Middle frontal gyrus (tissue), 1 donor: ENCODE measurements at regions not wholly inside any gene's neighbourhood (a gene's known extent, or its start where the extent isn't known, plus 50 kb on each side); places are given as distances from the start of the nearest gene placed in this dataset.

Experiments used
- DNase-seq: peaks from one replicate; pipeline ENCODE4 v3.0.0-alpha.2; 2015; ENCODE audit warnings: low spot score; ENCODE audit errors: extremely low spot score

DNA sequence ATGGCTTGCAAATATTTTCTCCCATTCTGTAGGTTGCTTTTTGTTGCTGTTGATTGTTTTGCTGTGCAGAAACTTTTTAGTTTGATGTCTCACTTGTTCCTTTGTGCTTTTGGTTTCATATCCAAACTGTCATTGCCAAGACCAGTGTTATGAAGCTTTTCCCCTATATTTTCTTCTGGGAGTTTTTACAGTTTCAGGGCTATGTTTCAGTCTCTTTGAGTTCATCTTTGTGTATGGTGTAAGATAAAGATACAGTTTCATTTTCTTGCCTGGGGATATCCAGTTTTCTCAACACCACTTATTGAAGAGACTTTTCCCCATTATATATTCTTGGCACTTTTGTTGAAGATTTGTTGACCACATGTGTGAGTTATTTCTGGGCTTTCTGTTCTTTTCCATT is 139.9 kb downstream of the MRPL57 start:
- DNase-seq: no peak

DNA sequence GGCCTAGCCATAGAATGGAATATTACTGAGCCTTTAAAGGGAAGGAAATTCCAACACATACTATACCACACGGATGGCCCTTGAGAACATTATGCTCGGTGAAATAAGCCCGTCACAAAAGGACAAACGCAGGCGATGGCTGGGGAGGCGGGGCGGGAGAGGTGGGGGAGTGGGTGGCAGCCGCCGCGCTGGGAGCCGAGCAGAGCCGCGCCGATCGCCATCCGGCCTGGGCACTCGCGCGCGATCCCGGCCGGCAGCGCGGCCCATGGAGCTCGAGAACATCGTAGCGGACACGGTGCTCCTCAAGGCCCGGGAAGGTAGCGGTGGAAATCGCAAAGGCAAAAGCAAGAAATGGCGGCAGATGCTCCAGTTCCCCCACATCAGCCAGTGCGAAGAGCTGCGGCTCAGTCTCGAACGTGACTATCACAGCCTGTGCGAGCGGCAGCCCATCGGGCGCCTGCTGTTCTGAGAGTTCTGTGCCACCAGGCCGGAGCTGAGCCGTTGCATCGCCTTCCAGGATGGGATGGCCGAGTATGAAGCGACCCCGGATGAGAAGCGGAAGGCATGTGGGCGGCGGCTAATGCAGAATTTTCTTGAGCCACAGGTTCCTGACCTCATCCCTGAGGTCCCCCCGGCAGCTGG is 140.1 kb downstream of the ZDHHC20 start:
- DNase-seq: no peak

DNA sequence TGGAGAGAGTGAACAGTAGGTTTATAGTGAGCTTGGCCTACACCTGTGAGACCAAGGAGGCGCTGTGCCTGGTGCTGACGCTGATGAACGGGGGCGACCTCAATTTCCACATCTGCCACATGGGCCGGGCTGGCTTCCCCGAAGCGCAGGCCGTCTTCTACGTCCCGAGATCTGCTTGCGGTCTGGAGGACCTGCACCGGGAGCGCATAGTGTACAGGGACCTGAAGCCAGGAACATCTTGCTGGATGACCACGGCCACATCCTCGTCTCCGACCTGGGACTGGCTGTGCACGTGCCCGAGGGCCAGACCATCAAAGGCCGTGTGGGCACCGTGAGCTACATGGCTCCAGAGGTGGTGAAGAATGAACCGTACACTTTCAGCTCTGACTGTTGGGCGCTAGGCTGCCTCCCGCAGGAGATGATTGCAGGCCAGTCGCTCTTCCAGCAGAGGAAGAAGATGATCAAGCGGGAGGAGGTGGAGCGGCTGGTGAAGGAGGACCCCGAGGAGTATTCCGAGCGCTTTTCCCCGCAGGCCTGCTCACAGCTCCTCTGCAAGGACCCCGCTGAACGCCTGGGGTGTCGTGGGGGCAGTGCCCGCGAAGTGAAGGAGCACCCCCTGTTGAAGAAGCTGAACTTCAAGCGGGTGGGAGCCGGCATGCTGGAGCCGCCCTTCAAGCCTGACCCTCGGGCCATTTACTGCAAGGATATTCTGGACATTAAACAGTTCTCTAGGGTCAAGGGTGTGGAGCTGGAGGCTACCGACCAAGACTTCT is 139.0 kb downstream of the ZDHHC20 start:
- no peak for DNase-seq

DNA sequence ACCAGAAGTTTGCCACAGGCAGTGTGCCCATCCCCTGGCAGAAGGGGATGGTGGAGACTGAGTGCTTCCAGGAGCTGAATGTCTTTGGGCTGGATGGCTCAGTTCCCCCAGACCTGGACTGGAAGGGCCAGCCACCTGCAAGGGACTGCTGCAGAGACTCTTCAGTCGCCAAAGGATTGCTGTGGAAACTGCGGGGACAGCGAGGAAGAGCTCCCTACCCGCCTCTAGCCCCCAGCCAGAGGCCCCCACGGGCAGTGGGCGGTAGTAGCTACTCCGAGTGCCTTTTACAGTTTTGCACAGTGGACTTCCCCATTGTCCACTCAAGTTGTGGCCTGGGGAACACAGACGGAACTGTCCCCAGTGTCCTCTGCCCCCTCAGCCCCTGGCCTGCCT is 138.5 kb downstream of the ZDHHC20 start:
- no peak for DNase-seq

DNA sequence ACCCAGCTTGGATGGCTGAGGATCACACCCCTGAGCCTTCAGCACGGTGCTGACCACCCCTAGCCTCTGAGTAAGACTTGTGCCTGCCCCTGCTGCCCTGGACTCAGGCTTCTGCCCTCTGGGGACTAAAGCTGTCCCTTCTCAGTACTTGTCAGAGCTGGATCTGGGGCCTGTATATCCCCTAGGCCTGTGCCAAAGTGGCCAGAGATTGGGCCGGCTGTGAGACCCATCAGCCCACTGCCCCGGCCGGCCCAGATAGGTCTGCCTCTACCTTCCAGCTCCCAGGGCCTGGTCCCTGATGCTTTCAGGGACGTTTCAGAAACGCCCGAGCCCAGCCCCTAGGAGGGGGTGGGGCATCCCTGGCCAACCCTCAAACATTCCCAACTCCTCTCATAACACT is 137.8 kb downstream of the ZDHHC20 start:
- no peak for DNase-seq

DNA sequence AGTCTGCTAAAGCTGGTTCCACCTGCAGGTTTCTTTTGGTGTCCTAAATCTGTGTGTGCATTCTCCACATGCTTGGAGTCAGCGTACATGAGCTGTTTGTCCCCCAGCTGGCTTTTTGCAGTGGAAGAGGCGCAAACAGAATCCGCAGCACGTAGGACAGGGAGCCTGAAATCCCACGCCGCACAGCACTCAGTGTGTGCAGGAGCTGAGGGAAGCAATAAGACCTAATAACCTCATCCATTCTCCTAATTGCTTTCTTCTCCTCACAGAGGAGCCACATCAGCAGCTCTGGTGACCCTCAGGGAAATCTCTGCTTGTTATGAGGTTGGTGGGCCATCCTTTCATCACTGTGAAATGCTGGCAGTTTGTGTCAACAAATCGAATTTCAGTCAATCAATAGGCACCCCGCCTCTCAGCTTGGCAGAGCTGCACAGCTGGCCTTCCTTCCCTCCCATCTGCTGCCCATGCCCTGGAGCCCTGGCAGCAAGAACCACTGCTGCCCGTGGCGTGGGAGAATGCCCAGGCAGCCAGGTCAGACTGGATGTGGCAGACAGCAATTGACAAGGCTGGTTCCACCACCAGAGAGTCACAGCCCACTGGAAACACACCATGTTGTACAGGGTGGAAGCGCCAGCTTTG is 136.7 kb downstream of the ZDHHC20 start:
- DNase-seq: no peak
